ENCODE measurements at regions not wholly inside any gene's neighbourhood (a gene's known extent, or its start where the extent isn't known, plus 50 kb on each side); places are given as distances from the start of the nearest gene placed in this dataset.
"Not testable (repeated sequence)": the region's sequence is repeated elsewhere in the genome, so short reads cannot be mapped to it uniquely, and the experiment has no call there.

DNA sequence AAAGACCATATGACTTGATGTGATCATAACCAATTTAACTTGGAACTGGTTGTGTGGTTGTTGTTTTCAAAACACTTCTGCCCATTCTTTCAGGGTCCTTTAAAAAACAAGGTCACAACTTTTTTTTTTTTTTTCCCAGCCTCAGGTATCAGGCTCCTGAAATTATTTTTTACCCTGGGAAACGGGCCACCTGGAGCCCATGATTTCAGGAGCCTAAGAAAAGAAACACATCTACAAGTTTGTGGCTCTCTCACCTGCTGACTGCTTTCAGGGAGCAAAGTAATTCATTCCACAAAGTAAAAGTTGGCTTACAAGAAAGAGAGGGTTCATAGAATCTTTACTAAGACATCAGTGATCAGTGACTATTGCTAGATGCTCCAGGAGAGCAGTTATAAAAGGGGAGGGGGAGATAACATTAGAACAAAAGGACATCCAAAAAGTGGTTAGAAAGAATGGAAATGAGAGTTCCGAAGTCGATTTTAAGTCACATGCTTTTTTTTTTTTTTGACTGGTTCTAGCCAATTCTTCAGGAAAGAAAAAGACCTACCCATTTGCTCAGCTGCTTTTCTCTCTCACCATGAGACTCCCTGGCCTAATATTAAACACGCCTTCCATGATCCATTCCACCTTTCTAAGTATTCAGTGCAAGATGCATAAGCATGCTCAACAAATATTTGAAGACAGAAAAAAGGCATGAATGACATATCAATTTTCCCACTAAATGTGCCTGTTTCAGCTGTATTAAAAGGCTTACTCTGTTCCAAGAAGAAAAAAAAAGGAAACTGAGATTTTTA lies 267.3 kb downstream of the LRATD1 start:
- Histone ChIP-seq H3K9me3 (ENCODE audit: control insufficient read depth, low read length) (no peaks in the 10 kb centered on the region), H3K27ac (ENCODE audit: insufficient read depth, low read length, poor library complexity, severe bottlenecking) (no peak overlapping the region), H3K27me3 (replicated peaks; ENCODE audit: control insufficient read depth, insufficient read depth, low read length, poor library complexity, severe bottlenecking) (no peaks in the 10 kb centered on the region), H3K36me3 (ENCODE audit: control insufficient read depth, insufficient read depth, low read length) (no peaks in the 10 kb centered on the region), H3K4me1 (ENCODE audit: control insufficient read depth, insufficient read depth, low read length, poor library complexity, severe bottlenecking) (no peaks in the 10 kb centered on the region), H3K4me3 (ENCODE audit: insufficient read depth, low read depth, low read length, poor library complexity, severe bottlenecking) (no peak overlapping the region)
- no peak for DNase-seq

DNA sequence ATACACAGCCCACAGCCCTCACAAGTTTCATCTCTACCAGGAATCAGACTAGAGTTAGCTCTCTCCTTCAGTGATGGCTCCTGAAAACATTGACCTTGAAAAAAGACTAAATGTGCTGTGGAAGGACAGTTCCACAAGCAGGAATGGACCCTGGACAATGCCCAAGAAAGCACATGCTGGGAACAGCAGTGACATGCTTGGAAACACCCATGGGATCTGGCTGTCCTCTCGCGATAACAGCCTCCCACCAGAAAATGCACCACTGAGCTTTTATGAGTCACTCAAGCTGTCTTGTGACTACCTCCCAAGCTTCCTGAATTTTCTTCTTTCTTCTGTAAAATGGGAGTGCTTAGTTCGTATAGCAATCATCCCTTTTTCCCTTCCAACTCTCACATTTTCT lies 269.2 kb downstream of the LRATD1 start:
- Histone ChIP-seq H3K9me3 (ENCODE audit: control insufficient read depth, low read length) (no peaks in the 10 kb centered on the region), H3K4me1 (ENCODE audit: control insufficient read depth, insufficient read depth, low read length, poor library complexity, severe bottlenecking) (no peaks in the 10 kb centered on the region), H3K4me3 (ENCODE audit: insufficient read depth, low read depth, low read length, poor library complexity, severe bottlenecking) (no peak overlapping the region), H3K27me3 (replicated peaks; ENCODE audit: control insufficient read depth, insufficient read depth, low read length, poor library complexity, severe bottlenecking) (no peaks in the 10 kb centered on the region), H3K36me3 (ENCODE audit: control insufficient read depth, insufficient read depth, low read length) (no peaks in the 10 kb centered on the region), H3K27ac (ENCODE audit: insufficient read depth, low read length, poor library complexity, severe bottlenecking) (no peak overlapping the region)
- DNase-seq = no peak

GRCh38 chr2:14902953-14903352 lies 270.4 kb downstream of the LRATD1 start:
- no peaks in the 10 kb centered on the region for H3K27me3 ChIP-seq (replicated peaks; ENCODE audit: control insufficient read depth, insufficient read depth, low read length, poor library complexity, severe bottlenecking)
- H3K36me3 ChIP-seq (ENCODE audit: control insufficient read depth, insufficient read depth, low read length) = no peaks in the 10 kb centered on the region
- no peak for DNase-seq
- H3K4me1 ChIP-seq (ENCODE audit: control insufficient read depth, insufficient read depth, low read length, poor library complexity, severe bottlenecking) = no peaks in the 10 kb centered on the region
- H3K4me3 ChIP-seq (ENCODE audit: insufficient read depth, low read depth, low read length, poor library complexity, severe bottlenecking) = no peak overlapping the region
- H3K27ac ChIP-seq (ENCODE audit: insufficient read depth, low read length, poor library complexity, severe bottlenecking) = no peak overlapping the region
- no peaks in the 10 kb centered on the region for H3K9me3 ChIP-seq (ENCODE audit: control insufficient read depth, low read length)

DNA sequence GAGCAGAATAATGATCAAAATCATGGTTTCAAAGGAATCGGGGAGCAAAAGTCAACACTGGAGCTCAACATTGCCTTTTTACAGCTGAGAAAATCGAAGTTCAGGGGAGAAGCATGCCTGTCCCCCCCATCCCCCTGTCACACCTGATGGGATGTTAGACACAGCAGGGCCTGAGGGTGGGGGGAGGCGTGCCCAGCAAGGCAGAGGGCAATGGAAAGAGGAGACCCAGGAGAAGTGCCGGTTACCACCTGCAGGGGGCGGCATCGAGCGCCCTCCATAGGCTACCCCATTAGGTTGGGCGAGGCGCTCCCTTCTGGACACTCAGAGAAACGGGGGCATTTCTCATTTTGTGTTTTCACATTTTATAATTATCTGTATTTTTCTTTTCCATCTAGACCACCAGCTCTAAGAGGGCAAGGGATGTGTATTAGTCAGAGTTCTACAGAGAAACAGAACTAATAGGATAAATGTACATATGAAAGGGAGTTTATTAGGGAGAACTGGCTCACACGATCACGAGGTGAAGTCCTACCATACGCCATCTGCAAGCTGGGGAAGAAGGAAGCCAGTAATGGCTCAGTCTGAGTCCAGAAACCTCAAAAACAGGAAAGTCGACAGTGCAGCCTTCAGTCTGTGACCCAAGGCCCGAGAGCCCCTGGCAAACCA lies 271.3 kb downstream of the LRATD1 start:
- Histone ChIP-seq H3K27ac (ENCODE audit: insufficient read depth, low read length, poor library complexity, severe bottlenecking) (no peak overlapping the region), H3K4me1 (ENCODE audit: control insufficient read depth, insufficient read depth, low read length, poor library complexity, severe bottlenecking) (no peaks in the 10 kb centered on the region), H3K27me3 (replicated peaks; ENCODE audit: control insufficient read depth, insufficient read depth, low read length, poor library complexity, severe bottlenecking) (no peaks in the 10 kb centered on the region), H3K36me3 (ENCODE audit: control insufficient read depth, insufficient read depth, low read length) (no peaks in the 10 kb centered on the region), H3K9me3 (ENCODE audit: control insufficient read depth, low read length) (no peaks in the 10 kb centered on the region), H3K4me3 (ENCODE audit: insufficient read depth, low read depth, low read length, poor library complexity, severe bottlenecking) (no peak overlapping the region)
- DNase-seq = peak in 1 of 3 donors; percentile 6

- not testable (repeated sequence) for H3K27ac ChIP-seq (ENCODE audit: insufficient read depth, low read length, poor library complexity, severe bottlenecking); H3K9me3 ChIP-seq (ENCODE audit: control insufficient read depth, low read length); DNase-seq
These were observed 271.9 kb downstream of the LRATD1 start for GRCh38 chr2:14904378-14904777.

DNA sequence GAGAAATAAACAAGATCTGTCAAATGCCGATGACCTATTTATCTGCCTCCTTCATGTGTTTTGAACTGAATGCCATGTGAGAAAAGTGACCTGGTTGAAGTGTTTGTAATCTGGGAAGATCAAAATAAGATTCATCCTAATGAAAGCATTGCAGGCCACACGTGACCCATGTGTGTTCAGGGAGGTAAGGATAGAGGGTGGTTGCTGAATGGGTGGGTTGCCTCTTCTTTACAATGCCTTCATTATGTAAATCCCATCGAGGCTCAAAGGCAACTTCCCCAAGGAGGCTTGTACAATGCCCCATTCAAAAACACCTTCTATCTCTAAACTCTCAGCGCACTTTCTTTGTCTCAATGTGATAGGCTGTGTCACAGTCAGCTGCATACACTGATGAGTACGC lies 273.1 kb downstream of the LRATD1 start:
- no peaks in the 10 kb centered on the region for H3K9me3 ChIP-seq (ENCODE audit: control insufficient read depth, low read length)
- no peak overlapping the region for H3K27ac ChIP-seq (ENCODE audit: insufficient read depth, low read length, poor library complexity, severe bottlenecking)
- no peak overlapping the region for H3K4me3 ChIP-seq (ENCODE audit: insufficient read depth, low read depth, low read length, poor library complexity, severe bottlenecking)
- H3K36me3 ChIP-seq (ENCODE audit: control insufficient read depth, insufficient read depth, low read length) = no peaks in the 10 kb centered on the region
- no peaks in the 10 kb centered on the region for H3K27me3 ChIP-seq (replicated peaks; ENCODE audit: control insufficient read depth, insufficient read depth, low read length, poor library complexity, severe bottlenecking)
- no peaks in the 10 kb centered on the region for H3K4me1 ChIP-seq (ENCODE audit: control insufficient read depth, insufficient read depth, low read length, poor library complexity, severe bottlenecking)
- DNase-seq = no peak

More at GRCh38 chr2:14904378-14904777, 271.9 kb downstream of the LRATD1 start:
- H3K27me3 ChIP-seq (replicated peaks; ENCODE audit: control insufficient read depth, insufficient read depth, low read length, poor library complexity, severe bottlenecking); H3K36me3 ChIP-seq (ENCODE audit: control insufficient read depth, insufficient read depth, low read length); H3K4me1 ChIP-seq (ENCODE audit: control insufficient read depth, insufficient read depth, low read length, poor library complexity, severe bottlenecking); H3K4me3 ChIP-seq (ENCODE audit: insufficient read depth, low read depth, low read length, poor library complexity, severe bottlenecking): not testable (repeated sequence)

DNA sequence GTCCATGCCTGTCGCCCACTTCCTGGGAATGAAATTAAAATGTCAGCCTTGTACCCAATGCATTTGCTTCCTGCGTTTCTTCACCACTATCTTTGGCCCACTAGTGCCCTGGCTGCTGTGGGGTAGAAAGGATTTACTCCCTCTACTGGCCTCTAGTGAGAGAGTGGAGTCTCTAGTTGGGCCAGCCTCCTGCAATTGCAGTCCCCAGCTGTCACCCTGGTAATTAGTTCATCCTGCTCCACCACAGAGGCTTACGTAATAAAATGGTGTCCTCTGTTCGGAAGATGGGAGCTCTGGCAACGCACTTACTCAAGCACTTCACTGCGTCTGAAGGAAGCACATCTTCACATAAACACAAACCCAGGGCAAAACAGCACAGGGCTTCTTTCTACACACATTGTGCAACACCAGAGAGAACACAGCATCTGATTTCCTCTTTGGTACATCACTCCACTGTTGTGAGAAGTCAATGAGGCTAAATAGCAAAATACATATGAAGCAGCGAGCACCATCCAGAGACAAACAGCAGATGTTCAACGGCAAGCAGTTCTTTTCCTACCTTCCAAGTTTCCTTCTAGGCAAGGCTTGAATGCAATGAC lies 274.6 kb downstream of the LRATD1 start:
- no peaks in the 10 kb centered on the region for H3K36me3 ChIP-seq (ENCODE audit: control insufficient read depth, insufficient read depth, low read length)
- H3K4me3 ChIP-seq (ENCODE audit: insufficient read depth, low read depth, low read length, poor library complexity, severe bottlenecking) = no peak overlapping the region
- no peak for DNase-seq
- no peak overlapping the region for H3K27ac ChIP-seq (ENCODE audit: insufficient read depth, low read length, poor library complexity, severe bottlenecking)
- H3K27me3 ChIP-seq (replicated peaks; ENCODE audit: control insufficient read depth, insufficient read depth, low read length, poor library complexity, severe bottlenecking) = no peaks in the 10 kb centered on the region
- H3K4me1 ChIP-seq (ENCODE audit: control insufficient read depth, insufficient read depth, low read length, poor library complexity, severe bottlenecking) = no peaks in the 10 kb centered on the region
- H3K9me3 ChIP-seq (ENCODE audit: control insufficient read depth, low read length) = no peaks in the 10 kb centered on the region

DNA sequence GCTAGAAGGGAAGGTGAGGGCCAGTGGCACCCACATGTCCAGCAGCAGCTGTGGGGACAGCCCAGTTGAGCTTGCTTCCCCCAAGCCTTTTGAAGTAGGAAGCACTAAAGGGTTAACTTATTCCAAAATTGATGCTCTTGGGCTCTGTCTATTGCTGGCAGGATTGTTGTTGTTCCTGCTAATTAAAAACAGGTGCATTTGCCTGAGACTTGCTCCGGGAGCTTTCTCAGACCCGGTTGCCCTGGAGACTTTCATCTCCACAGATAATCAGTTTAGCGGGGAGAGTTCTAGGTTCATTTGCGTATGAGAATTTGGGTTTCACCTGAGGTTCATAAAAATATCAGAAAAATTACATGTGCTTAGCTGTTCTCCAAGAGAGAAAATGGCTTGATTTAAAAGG lies 277.3 kb downstream of the LRATD1 start:
- Histone ChIP-seq H3K27me3 (replicated peaks; ENCODE audit: control insufficient read depth, insufficient read depth, low read length, poor library complexity, severe bottlenecking) (no peaks in the 10 kb centered on the region), H3K9me3 (ENCODE audit: control insufficient read depth, low read length) (no peaks in the 10 kb centered on the region), H3K36me3 (ENCODE audit: control insufficient read depth, insufficient read depth, low read length) (no peaks in the 10 kb centered on the region), H3K27ac (ENCODE audit: insufficient read depth, low read length, poor library complexity, severe bottlenecking) (no peak overlapping the region), H3K4me1 (ENCODE audit: control insufficient read depth, insufficient read depth, low read length, poor library complexity, severe bottlenecking) (no peaks in the 10 kb centered on the region), H3K4me3 (ENCODE audit: insufficient read depth, low read depth, low read length, poor library complexity, severe bottlenecking) (no peak overlapping the region)
- no peak for DNase-seq

DNA sequence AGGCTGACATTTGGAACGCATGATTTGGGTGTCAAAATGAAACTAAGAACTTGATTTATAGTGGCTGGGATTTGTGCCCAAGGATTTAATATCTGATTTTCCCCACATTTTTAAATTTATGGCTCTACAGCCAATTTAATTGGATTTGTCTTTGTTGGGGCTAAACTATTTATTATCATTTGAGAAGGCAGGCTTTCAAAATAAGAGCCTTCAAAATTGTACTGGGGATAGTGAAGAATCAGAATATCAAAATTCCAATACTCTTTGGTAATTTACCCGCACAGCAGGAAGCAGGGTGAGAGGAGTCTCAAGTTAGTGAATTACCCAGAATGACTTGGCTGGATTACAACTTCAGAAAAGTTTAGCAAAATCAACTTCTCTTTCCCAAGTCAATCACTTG lies 278.1 kb downstream of the LRATD1 start:
- Histone ChIP-seq H3K27ac (ENCODE audit: insufficient read depth, low read length, poor library complexity, severe bottlenecking) (no peak overlapping the region), H3K27me3 (replicated peaks; ENCODE audit: control insufficient read depth, insufficient read depth, low read length, poor library complexity, severe bottlenecking) (no peaks in the 10 kb centered on the region), H3K36me3 (ENCODE audit: control insufficient read depth, insufficient read depth, low read length) (no peaks in the 10 kb centered on the region), H3K4me3 (ENCODE audit: insufficient read depth, low read depth, low read length, poor library complexity, severe bottlenecking) (no peak overlapping the region), H3K9me3 (ENCODE audit: control insufficient read depth, low read length) (no peaks in the 10 kb centered on the region), H3K4me1 (ENCODE audit: control insufficient read depth, insufficient read depth, low read length, poor library complexity, severe bottlenecking) (no peaks in the 10 kb centered on the region)
- no peak for DNase-seq

GRCh38 chr2:14915983-14916382 lies 283.5 kb downstream of the LRATD1 start:
- no peak for DNase-seq
- Histone ChIP-seq H3K27me3 (replicated peaks; ENCODE audit: control insufficient read depth, insufficient read depth, low read length, poor library complexity, severe bottlenecking) (no peaks in the 10 kb centered on the region), H3K27ac (ENCODE audit: insufficient read depth, low read length, poor library complexity, severe bottlenecking) (no peak overlapping the region)

More at GRCh38 chr2:14915983-14916382, 283.5 kb downstream of the LRATD1 start:
- no peaks in the 10 kb centered on the region for H3K9me3 ChIP-seq (ENCODE audit: control insufficient read depth, low read length)
- no peak overlapping the region for H3K4me3 ChIP-seq (ENCODE audit: insufficient read depth, low read depth, low read length, poor library complexity, severe bottlenecking)
- H3K4me1 ChIP-seq (ENCODE audit: control insufficient read depth, insufficient read depth, low read length, poor library complexity, severe bottlenecking) = no peaks in the 10 kb centered on the region
- no peaks in the 10 kb centered on the region for H3K36me3 ChIP-seq (ENCODE audit: control insufficient read depth, insufficient read depth, low read length)

Measured in effector memory CD4-positive, alpha-beta T cell (primary cell).